HepG2 (cell line): ENCODE measurements at regions not wholly inside any gene's neighbourhood (a gene's known extent, or its start where the extent isn't known, plus 50 kb on each side); places are given as distances from the start of the nearest gene placed in this dataset.

Experiments
- ATAC-seq: fragments of 200-7000 bp; cut with Tn5 transposase; 3 replicates; pipeline ENCODE4 v1.9.1; 2020; ENCODE audit warnings: mild to moderate bottlenecking, moderate library complexity
- BruUV-seq: library from RNA; stranded (reverse); fragments of 400-500 nt; replicated peaks from 2 replicates; lab custom pipeline; 2021; lab: Mats Ljungman, UMichigan
- CTCF ChIA-PET: fragments of 300-600 bp; formaldehyde crosslinking; extraction: SDS; loops from one replicate; lab custom pipeline; 2021; ENCODE audit warnings: low total read pairs, inconsistent platforms, low intra/inter-chr PET ratio; lab: Yijun Ruan, JAX
- POLR2A ChIA-PET: fragments of 350-600 bp; sonication (Branson Sonifier 250); formaldehyde crosslinking; loops from one replicate; lab custom pipeline; 2020; ENCODE audit warnings: antibody characterized with exemption, inconsistent platforms; lab: Yijun Ruan, JAX
- DNase-seq: peaks from one replicate; pipeline ENCODE4 v3.0.0-alpha.2; 2015; ENCODE audit warnings: low spot score
- FAIRE-seq: peaks from 3 replicates; lab custom pipeline; 2011; peaks lifted over from hg19 to GRCh38; lab: Jason Lieb, UNC
- H2AFZ ChIP-seq: one replicate; pipeline ENCODE4 v1.6.1; 2011; ENCODE audit warnings: low read length, inconsistent platforms
- H3K27ac ChIP-seq: fragments of 300-600 bp; 3 replicates; pipeline ENCODE4 v1.8.0; 2011; ENCODE audit warnings: mixed run types, mild to moderate bottlenecking, mixed read lengths, low read length, inconsistent platforms; ENCODE audit not compliant: insufficient read depth; ENCODE audit errors: extremely low read length
- H3K27me3 ChIP-seq, 2 experiments: fragments of 200-600 bp in 1 of 2; 2 replicates in 1 of 2; 3 replicates in 1 of 2; pipeline versions ENCODE4 v1.6.0 to v1.8.0; 2011; ENCODE audit warnings: low read length in 2 of 2, mild to moderate bottlenecking in 2 of 2, moderate library complexity in 2 of 2, inconsistent platforms in 1 of 2; ENCODE audit not compliant: insufficient read depth in 2 of 2, control insufficient read depth in 1 of 2
- H3K36me3 ChIP-seq, 2 experiments: fragments of 200-600 bp in 1 of 2; replicated peaks in 1 of 2; 2 replicates in 1 of 2; 3 replicates in 1 of 2; pipeline versions ENCODE4 v1.5.1 to v1.8.0; 2011; ENCODE audit warnings: low read length in 2 of 2, inconsistent platforms in 1 of 2; ENCODE audit not compliant: insufficient read depth in 2 of 2, control insufficient read depth in 1 of 2
- H3K4me1 ChIP-seq: 2 replicates; pipeline ENCODE4 v1.5.1; 2012; ENCODE audit warnings: low read length, inconsistent platforms; ENCODE audit not compliant: insufficient read depth
- H3K4me2 ChIP-seq: 2 replicates; pipeline ENCODE4 v1.6.0; 2011; ENCODE audit warnings: low read depth, low read length, inconsistent platforms
- H3K4me3 ChIP-seq, 3 experiments: fragments of 200-600 bp in 1 of 3; sonication (generic), shearing (Covaris generic) in 1 of 3; replicated peaks in 1 of 3; 2 replicates each; pipeline ENCODE4 v1.5.1; 2011 to 2016; ENCODE audit warnings: low read length in 3 of 3, inconsistent platforms in 2 of 3, low read depth in 2 of 3, mild to moderate bottlenecking in 2 of 3, control low read depth in 1 of 3, mixed read lengths in 1 of 3; ENCODE audit not compliant: insufficient read depth in 1 of 3
- H3K79me2 ChIP-seq: one replicate; pipeline ENCODE4 v1.6.1; 2011; ENCODE audit warnings: low read length, inconsistent platforms; ENCODE audit not compliant: insufficient read depth
- H3K9ac ChIP-seq: 2 replicates; pipeline ENCODE4 v1.6.0; 2011; ENCODE audit warnings: mild to moderate bottlenecking, low read depth, low read length, inconsistent platforms; ENCODE audit not compliant: insufficient read depth
- H3K9me3 ChIP-seq: 2 replicates; pipeline ENCODE4 v1.5.1; 2012; ENCODE audit warnings: mild to moderate bottlenecking, low read length
- H4K20me1 ChIP-seq: 2 replicates; pipeline ENCODE4 v1.6.0; 2011; ENCODE audit warnings: inconsistent platforms, mild to moderate bottlenecking, low read length, moderate library complexity; ENCODE audit not compliant: insufficient read depth
- IRF9 ChIP-seq: sonication (generic); formaldehyde crosslinking; IDR thresholded peaks from 2 replicates; pipeline ENCODE4 v1.8.0; 2022; ENCODE audit warnings: missing genetic modification reagents, mild to moderate bottlenecking, borderline replicate concordance
- PREB ChIP-seq: sonication (generic); formaldehyde crosslinking; IDR thresholded peaks from 2 replicates; pipeline ENCODE4 v1.4.0; 2020; ENCODE audit warnings: missing genetic modification reagents
- TBX3 ChIP-seq: fragments of 450-650 bp; IDR thresholded peaks from 2 replicates; pipeline ENCODE4 v1.6.1; 2017; ENCODE audit warnings: antibody characterized with exemption, mild to moderate bottlenecking, inconsistent platforms, borderline replicate concordance
- ZNF350 ChIP-seq: sonication (generic); formaldehyde crosslinking; IDR thresholded peaks from 2 replicates; pipeline ENCODE4 v1.4.0; 2020; ENCODE audit warnings: mild to moderate bottlenecking, low read depth, missing genetic modification reagents, borderline replicate concordance
- WGBS: methylation state at CpG from one replicate; pipeline ENCODE4 v1.1.6; 2017; ENCODE audit warnings: low lambda C conversion rate; 5-methylcytosine and 5-hydroxymethylcytosine counted together
- in situ Hi-C: cut with HindIII; loops from 2 replicates; pipeline ENCODE4 v1.10.0; 2017; ENCODE audit warnings: low pct_unique_long_range_greater_than_20kb; ENCODE audit not compliant: extremely low pct_ligation_motif_present
- intact Hi-C: fragments of 100-400 bp; cut with micrococcal nuclease; formaldehyde crosslinking; loops from one replicate; pipeline ENCODE4 v1.10.0; 2022; ENCODE audit not compliant: unreplicated experiment

GRCh38 chr13:29648760-29649159, 53.3 kb upstream of the SLC7A1 start:
- Histone ChIP-seq H3K9ac (no peak overlapping the region), H4K20me1 (no peaks in the 10 kb centered on the region), H3K79me2 (no peaks in the 10 kb centered on the region), H3K4me2 (no peak overlapping the region)
- ATAC-seq = no peak
- 2% methylated on average over 2 of the region's 2 CpGs for WGBS
- in situ Hi-C loops = no loop called here
- intact Hi-C loops = no loop called here
- POLR2A ChIA-PET = no interaction called here
- no peak for TF ChIP-seq TBX3
- no peak for TF ChIP-seq IRF9 (CRISPR knock-in tag)
- no peak for TF ChIP-seq PREB (CRISPR knock-in tag)
- no peak for TF ChIP-seq ZNF350 (CRISPR knock-in tag)
- TF ChIP-seq, all 625 proteins: peak for 0
- DNase-seq = no peak
- Histone ChIP-seq H3K9me3 (no peaks in the 10 kb centered on the region), H3K36me3 (no peaks in the 10 kb centered on the region), H3K4me1 (no peaks in the 10 kb centered on the region), H3K27me3 (no peaks in the 10 kb centered on the region), H3K4me3 (no peak overlapping the region), H2AFZ (no peak overlapping the region), H3K27ac (no peak overlapping the region)
- BruUV-seq = no TSS peak
- CTCF ChIA-PET = no interaction called here
- FAIRE-seq = no peak
